Stimulated activated CD8-positive, alpha-beta memory T cell treated with anti-CD3 and anti-CD28 coated beads, Interleukin-15, amount 100 ng/mL, for 24 hours (primary cell): ENCODE measurements at regions not wholly inside any gene's neighbourhood (a gene's known extent, or its start where the extent isn't known, plus 50 kb on each side); places are given as distances from the start of the nearest gene placed in this dataset.

Experiments used
- DNase-seq: peaks from one replicate; pipeline ENCODE4 v3.0.0-alpha.2; 2020; ENCODE audit warnings: low read depth

DNA sequence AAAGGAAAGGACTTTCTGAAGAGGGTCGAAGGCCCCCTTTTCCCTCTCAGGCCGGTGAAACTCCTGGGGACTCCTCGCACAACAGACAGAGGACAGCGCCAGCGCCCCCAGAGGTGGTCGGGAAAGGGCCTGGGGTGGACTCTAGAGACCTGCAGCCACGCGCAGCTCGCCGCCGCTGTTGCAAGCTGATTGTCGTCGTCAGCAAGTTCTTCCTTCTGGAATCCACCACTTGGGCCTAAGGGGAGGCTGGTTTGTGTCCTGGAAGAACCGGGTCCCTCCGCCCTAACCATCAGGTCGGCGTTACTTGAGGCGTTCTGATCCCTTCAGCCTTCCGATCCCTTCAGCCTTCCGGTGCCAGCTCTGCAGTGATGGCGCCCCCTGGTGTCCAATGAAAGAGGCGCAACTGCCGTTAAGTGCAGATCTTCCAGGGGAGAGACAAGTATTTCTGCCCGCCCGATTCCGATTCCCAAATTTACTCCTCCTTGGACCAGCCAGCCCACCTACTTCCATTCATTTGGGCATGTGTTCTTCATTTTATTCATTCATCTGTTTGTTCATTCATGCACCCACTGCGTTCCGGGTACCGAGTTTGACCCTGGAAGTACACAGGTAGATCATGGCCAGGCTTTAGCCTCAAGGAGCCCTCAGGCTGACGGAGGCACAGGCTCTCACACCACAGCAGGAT, 77.2 kb upstream of the SLC6A11 start:
- peak; percentile 56 for DNase-seq

DNA sequence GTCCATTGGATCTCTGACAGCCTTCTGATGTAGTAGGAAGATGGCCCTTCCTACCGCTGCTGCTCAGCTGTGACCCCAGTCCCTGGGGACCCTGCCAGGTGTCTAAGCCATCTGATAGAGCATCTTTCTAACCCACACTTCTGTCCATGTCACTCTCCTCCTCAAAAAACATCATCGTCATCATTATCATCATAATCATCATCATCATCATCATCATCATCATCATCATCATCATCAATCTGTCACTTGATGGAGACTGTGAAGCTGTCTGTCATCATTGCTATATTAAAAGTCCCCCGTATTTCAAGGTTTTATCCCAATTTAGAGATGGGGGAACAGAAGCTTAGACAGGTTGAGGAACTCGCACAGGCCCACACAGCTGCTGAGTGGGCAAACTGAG, 75.1 kb upstream of the SLC6A11 start:
- DNase-seq: no peak

DNA sequence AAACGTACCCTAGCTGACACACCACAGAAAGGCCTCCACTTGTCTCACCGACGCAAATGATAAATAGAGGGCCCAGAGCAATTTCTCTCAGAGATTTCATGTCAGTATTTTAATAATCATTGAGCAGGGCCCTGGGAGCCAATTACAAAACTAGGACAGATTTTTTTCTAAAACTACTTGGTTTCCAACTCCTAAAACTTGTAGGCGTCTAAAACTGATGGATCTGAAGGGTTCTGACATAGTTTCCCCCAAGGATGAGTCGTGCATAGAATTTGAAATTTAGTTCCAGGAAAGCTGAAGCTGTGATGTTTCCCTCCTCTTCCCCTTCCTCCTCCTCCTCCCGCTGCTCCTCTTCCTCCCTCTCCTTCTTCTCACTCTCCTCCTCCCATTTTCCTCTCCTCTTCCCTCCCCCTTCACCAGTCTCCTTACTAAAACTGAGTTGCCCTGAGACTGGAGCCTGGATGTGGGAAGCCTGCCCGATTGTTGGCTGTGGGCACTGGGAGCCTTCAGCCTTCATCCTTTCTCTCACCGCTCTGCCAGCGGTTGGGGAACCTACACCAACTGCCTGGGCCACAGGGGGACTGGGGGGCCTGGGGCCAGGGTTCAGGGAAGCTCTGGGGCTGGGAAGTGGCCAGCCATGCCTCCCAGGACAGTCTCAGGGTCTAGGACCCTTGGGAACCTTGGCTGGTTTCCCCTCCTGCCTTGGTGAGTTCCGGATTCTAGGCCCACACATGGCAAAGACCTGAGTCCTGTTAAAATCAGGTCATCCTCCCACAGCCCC, 73.9 kb upstream of the SLC6A11 start:
- DNase-seq: no peak

DNA sequence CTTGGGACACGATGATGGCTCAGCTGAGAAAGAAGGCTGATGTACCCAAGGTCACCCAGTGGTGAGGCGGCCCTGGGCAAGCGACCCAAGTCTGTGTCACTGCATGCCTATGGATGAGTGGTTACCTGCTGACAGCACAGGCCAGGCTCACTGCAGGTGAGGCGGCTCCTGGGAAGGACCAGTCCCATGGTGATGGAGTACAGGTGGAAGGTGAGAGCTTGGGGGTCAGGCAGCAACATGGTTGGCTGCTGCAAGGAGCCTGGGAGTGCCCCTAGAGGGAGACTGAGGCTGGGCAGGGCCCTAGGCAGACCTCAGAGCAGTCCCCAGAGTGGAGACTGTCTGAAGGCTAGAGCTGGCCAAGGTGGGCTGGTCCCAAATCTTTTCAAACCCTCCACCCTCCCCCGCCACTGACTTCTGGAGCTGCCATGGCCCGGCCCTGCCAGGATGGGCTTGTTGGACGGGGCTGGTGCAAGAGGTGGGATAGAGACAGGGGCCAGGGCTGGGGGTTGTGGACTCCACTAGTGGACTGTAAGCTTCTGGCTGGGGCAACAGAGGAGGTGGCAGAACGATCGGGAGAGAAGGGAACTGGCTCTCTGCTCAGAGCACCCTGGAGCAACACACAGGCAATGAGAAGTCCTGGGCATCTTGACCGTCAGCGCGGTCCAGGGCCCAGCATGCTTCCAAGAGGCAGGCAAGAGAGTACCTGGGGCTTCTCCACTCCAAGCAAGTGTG, 72.5 kb upstream of the SLC6A11 start:
- no peak for DNase-seq

DNA sequence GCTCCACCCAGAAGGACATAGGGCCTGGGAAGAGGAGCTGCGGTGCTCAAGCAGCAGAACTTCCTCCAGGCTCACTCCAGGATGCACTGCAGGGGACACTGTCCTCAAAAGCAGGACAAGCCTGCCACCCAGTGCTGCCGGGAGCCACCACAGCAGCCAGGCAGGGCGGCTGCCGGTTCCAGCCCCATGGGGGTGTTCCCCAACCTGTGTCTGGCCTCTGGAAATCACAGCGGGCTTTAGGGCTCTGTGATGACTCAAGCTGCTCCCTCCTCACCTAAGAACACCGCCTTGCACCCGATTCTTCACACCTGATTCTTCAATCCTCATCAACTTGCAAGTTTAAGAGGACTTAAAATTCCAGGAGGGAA, 71.9 kb upstream of the SLC6A11 start:
- no peak for DNase-seq

DNA sequence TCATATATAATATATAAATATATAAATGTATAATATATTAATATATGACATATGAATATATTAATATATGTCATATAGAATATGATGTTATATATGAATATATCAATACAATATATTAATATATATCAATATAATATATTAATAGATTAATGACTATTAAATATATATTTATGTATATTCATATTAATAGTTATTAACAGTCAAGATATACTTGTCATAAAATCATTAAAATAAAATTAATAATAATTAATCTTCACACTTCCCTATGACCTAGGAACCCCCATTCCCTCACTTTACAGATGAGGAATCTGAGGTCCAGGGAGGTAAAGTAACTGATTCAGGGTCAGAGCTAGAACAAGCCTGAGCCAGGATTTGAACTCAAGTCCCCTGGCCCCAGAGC, 70.6 kb upstream of the SLC6A11 start:
- DNase-seq: no peak

DNA sequence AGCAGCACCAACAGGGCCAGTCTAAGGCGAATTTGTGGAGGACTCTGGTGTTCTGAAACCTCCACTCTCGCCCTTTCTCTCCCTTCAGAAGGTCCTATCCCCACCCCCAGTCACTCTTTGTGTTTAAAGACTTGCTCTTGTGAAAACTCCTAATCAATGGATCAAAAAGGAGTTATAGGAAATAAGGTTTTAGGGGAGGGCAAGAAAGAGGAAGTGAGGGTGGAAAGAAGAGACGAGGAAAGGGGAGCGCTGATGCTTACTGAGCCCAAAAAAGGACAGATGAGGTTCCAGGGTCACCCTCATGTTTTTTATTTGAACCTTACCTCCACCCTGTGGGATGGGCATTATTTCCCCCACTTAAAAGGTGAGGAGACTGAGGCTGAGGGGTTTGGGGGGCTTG, 70.0 kb upstream of the SLC6A11 start:
- DNase-seq: no peak

DNA sequence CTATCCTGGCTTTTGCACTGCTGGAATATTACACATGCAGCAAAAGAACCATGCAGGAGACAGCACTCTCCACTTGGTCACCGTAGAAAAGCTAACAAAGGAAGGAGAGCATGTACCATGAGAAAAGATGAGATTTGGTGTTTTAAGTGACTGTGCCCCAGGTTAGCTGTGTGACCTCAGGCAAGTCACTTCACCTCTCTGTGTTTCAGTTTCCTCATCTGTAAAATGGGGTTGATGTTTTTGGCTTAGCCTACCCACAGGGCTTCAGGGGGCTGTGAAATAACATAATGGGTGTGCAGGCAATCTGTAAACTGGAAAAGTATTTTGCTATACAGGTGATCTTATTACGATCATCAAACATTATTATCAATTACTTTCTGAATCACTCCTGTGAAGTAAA, 69.3 kb upstream of the SLC6A11 start:
- no peak for DNase-seq

DNA sequence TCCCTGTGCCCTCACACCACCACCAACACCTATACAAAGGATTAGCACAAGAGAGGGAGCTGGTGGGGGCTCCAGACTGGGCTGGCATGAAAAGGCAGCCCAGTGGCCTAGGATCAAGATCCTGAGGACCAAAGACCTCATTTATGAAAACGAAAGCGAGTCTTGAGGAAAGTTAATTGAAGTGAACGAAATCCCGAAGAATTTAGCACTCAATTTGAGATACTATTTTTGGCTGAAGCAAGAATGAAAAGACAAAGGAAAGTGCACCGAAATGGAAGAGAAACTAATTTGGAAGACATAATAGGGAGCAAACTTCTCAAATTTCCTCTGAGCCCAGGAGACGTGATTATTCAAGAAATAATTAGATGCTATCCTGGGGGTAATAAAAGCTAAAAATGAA, 68.7 kb upstream of the SLC6A11 start:
- DNase-seq: no peak

DNA sequence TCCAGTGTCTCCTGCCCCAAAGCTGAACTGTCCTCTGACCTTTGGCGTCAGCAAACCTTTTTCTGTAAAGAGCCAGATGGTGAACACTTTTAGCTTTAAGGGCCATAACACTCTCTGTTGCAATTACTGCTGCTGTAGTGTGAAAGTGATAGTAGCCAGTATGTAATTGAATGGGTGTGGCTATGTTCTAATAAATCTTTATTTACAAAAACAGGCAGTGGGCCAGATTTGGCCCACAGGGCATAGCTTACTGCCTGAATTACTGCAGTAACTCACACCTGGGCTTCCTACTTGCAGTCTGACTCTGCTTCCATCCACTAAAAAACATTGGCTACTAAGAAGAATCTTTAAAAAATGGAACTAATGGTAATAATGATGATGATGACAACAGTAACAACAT, 68.0 kb upstream of the SLC6A11 start:
- no peak for DNase-seq

DNA sequence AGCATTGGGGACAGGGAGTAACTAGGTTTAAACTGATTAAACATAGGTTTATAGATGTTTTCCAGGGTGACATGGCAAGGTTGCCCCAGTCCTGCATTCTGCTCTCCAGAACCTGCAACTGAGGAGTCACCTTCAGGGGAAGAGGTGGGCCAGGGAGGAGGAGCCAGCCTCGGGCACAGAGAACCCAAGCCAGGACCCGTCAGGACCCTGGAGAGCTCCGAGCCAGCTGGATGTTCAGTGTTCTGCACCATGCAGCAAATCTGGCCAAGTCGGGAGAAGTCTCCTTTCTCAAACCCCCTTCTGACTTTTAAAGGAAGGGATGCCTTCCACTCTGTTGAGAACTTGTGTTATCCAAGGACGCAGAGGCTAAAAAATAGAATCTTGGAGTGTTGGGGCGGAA, 62.1 kb upstream of the SLC6A11 start:
- DNase-seq: no peak

DNA sequence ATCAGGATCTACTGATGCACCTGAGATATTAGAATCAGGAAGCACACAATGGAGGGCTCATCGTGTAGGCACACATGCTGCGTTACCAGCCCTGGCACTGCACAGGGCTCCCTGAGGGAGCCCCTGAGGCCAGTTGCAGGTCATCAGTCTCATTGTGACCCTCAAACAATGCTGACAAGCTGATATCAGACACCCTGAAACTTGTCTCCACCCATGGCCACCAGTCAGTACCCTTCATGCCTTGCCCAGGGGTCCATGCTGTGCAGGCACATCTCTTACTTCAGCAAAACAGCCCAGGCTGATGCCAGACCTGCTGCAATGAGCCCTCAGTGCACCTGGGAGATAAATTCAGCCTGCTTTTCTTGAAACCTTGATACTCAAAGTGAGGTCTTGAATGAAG, 59.5 kb upstream of the SLC6A11 start:
- no peak for DNase-seq

DNA sequence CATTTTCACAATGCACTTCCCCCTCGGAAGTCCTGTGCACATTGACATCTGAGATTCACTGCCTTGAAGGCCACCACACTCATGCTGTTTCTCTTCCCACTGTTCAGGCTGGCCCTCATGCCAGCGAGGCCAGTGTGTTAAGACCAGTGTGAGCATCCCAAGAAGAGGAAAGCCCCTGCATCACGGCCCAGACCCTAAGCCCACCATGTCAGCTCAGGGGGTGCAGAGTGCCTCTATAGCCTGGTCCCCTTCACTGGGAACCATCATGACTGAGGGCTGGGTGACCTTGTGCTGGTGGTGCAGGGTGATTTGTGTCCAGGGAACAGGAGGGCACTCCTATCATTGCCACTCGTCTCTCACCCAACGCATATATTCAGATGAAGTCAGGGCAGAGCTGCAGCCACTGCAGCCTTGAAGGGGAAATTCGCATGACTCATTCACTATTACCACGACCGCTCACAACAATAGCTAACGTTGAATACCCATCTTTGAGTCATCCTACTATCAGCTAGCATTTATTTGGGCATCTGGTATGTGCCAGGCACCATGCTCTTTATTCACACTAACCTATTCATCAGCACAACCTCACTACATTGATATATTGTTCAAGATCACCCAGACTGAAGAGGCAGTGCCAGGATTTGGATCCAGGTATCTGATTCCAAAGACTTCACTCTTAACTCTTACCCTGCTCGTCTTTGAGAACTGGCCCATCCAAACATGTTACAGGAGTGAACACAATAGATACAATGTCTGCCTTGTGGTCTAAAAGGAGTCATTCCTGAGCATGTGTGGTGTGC, 58.8 kb upstream of the SLC6A11 start:
- DNase-seq: no peak

DNA sequence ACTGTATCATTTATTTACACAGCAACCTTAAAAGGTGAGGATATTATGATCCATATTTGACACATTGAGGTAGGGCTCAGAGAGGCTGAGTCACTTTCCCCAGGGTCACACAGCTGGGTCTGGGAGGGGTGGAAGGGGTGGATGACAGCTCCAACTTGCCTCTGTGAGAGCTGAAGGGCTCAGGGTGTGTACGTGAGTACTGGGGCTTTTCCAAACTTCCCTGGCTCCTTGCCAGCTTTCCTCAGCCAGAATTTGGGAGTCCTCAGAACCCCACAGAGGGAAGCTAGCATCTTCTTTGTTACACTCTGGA, 58.3 kb upstream of the SLC6A11 start:
- DNase-seq: no peak

DNA sequence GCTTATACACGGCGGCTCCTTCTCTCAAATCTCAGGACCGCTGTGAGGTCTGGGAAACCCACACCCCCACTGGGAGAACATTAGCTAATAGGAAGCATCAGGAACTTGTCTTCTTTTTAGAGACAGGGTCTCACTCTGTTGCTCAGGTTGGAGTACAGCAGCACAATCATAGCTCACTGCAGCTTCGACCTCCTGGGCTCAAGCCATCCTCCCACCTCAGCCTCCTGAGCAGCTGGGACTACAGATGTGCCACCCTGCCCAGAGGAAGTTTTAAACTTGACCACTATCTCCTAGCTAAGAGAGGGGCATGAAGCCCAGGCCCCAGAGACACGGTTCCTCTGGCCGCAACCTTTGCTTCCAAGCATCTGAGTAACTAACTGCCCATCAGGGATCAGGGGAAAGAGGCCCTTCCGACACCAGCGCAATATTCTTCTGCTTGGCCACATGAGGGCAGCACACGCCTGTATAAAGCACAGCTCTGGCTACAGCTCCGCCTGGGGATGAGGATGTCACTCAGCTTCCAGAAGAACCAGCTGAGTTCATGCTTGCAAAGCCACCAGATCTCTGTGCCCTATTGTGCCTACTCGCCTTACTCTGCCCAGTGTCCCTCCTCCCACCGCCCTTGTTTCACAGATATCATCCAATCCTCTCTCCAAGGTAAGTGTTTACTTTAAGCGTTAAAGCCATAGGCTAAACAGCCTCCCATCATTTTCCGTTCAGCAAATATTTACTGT, 57.6 kb upstream of the SLC6A11 start:
- DNase-seq: peak; percentile 27

DNA sequence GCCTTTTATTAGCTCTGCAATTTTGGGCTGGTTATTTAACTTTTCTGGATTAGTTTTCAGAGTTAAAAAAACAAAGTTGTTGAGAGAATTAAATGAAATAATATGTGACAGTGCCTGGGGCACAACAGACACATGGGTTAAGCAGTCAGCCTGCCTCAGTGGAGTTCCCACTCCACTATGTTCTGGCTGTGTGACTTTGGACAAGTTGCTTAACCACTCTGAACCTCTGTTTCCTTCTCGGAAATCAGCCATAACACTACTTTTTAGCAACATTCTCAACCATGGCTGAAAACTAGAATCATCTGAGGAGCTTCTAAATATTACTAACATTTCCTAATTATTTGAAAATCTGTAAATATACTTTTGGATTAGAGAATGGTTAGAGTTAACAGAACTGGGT, 56.5 kb upstream of the SLC6A11 start:
- no peak for DNase-seq

DNA sequence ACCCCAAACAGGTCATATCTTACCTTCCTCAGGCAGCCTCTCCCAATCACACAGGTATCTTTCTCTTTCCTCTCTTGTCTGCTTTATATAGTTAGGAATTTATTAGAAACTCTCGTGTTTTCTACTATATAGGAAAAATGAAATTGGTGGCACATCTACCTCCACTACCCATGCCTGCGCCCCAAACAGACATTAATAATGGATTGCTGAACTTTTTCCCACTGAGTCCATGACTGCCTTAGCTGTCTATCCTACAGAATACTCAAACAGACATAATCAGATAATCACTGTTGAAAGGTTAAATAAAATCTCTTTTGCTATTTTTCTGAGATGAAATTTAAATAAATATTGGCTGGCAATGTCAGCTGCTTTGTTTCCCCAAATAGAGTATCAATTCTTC, 55.8 kb upstream of the SLC6A11 start:
- DNase-seq: no peak

DNA sequence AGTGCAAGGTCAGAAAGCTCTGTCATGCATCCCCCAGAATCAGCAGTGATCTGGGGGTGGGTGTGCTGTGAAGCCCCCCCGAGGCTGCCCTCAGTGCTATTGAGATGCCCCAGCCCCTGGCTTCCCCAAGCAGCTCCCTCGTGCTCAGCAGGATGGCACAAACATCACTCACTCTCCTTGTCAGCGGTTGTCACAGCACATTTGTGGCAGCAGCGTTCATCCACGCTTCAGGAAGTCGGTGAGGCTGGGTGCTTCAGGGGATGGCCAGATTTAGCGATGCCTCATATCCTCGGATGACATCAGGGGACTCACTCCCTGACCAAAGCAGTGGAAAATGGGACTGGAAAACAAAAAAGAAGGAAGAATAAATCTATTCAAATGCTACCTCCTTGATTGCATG, 54.4 kb upstream of the SLC6A11 start:
- no peak for DNase-seq

DNA sequence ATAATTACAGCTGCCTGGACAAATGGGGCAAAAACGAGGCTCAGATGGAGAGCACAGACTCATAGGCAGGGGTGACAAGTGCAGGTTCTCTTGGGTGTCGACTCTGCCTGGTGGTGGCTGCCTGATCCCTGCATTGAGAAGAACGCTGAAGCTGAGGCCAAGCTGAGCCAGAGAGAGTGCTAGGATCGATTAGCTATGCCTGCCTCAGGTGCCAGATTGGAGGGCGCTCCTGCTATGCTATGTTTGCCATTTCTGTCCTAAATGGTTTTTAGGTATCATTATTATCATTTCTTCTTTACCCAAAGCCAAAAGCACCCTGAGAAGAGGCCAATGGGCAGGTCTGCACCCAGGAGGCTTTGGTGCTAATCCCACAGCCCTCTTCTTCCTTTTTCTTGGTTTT, 53.9 kb upstream of the SLC6A11 start:
- no peak for DNase-seq

DNA sequence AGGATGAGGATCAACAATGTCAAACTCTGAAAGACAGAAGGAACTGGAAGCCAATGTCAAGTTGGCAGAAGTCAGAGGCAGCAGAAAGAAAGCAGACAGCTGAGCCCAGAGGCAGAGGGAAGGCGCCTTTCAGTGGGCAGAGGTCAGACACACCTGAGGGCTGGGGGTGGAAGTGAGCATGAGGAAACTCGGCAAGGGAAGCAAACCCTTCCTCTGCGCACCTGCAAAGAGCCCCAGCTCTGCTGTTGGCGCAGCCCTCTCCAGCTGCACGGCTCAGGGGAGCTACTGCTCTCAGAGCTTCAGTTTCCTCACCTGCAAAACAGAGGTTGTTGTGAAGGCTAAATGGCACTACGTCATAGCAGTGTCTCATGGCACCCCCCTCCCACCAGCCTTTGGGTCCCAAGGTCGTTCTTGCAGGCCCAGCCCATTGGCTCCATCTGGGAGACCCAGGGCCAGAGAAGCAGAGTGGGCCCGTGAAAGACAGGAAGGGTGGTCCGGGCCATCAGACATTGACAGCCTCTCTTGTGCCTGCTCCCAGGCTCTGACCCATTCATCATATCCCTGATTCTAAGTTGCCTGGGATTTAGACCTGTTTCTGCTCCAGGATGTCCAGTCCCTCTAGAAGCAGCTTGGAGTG, 53.3 kb upstream of the SLC6A11 start:
- no peak for DNase-seq

DNA sequence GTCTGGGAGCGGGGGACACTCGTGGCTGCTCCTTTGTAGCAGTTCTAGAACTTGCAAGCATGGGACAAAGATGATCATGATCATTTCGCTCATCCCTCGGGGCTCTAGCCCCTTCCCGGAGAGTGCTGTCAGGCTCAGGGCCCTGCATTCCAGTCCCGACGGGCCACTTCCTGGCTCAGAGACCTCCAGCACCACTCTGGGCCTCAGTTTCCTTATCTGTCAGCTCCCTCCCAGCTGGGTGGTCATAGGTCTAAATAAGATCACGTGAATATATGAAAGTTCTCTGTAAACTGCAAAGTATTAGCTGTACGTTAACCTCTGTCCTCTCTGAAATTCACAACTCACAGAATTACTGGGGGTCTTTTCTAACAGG, 52.8 kb upstream of the SLC6A11 start:
- no peak for DNase-seq

DNA sequence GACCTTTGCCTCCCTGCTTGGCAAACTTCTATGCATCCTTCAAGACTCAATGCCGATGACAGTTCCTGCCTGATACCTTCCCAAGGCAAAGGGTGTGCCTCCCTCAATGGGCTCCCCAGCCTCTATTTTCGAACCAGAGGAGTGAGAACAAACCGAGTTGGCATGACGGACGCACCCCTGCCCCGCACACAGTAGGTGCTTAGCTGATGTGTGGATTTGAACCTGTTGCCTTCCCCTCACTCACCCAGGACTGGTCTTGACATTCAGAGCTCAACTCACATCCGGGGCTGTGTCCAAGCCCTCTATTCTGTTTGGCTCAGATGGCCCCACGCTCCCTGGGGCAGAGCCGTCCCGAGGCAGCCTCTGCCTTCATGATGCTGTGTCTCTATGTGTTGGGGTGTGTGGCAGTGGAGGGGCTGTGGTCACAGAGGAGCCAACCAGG, 52.2 kb upstream of the SLC6A11 start:
- no peak for DNase-seq
